HG03095 (cell line): ENCODE measurements at regions not wholly inside any gene's neighbourhood (a gene's known extent, or its start where the extent isn't known, plus 50 kb on each side); places are given as distances from the start of the nearest gene placed in this dataset.
"Not testable (repeated sequence)": the region's sequence is repeated elsewhere in the genome, so short reads cannot be mapped to it uniquely, and the experiment has no call there.

Experiments
- ATAC-seq: cut with Tn5 transposase; IDR thresholded peaks from one replicate; pipeline ENCODE4 v1.9.1; 2021; ENCODE audit warnings: moderate library complexity; ENCODE audit not compliant: unreplicated experiment

GRCh38 chr6:145073811-145074210 lies 661.5 kb downstream of the EPM2A start:
- ATAC-seq = no peak

GRCh38 chr6:145074805-145075204 lies 660.5 kb downstream of the EPM2A start:
- no peak for ATAC-seq

DNA sequence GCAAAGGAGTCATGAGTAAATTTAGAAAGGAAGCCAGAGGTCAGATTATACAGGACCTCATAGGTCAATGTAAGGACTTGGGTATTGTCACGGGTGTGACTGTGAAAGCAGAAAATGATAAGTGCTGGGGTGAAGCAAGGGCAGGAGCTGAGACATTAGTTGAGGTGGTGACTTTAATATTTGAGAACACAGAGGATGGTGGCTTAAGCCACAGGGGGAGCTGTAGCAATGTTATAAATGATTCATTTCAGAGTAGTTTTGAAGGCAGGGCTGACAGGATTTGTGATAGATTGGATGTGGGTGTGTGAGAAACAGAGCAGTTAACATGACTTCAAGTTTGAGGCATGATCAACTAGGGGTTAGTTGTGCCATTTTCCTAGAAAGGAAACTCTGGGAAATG lies 659.9 kb downstream of the EPM2A start:
- ATAC-seq = peak; percentile 69

GRCh38 chr6:145076115-145076841 lies 659.0 kb downstream of the EPM2A start:
- ATAC-seq = no peak

- no peak for ATAC-seq
Measured at GRCh38 chr6:145077382-145077781, 657.9 kb downstream of the EPM2A start.

GRCh38 chr6:145080651-145081050 lies 654.7 kb downstream of the EPM2A start:
- no peak for ATAC-seq

GRCh38 chr6:145081677-145082076 lies 653.6 kb downstream of the EPM2A start:
- ATAC-seq = no peak

- ATAC-seq = no peak
Measured at GRCh38 chr6:145082359-145082758, 653.0 kb downstream of the EPM2A start.

DNA sequence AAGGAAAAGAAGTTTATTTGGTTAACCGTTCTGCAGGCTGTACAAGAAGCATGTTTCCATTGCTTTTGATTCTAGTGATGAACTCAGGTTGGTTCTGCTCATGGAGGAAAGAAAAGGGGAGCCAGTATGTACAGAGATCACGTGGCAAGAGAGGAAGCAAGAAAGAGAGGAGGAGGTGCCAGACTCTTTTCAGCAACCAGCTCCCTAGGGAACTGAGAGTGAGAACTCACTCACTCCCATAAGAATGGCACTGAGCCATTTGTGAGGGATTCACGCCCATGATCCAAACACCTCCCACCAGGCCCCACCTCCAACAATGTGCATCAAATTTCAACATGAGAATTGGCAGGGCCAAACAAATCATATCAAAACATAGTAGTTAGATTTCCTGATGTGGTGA lies 649.1 kb downstream of the EPM2A start:
- no peak for ATAC-seq

GRCh38 chr6:145087034-145087433 lies 648.3 kb downstream of the EPM2A start:
- no peak for ATAC-seq

DNA sequence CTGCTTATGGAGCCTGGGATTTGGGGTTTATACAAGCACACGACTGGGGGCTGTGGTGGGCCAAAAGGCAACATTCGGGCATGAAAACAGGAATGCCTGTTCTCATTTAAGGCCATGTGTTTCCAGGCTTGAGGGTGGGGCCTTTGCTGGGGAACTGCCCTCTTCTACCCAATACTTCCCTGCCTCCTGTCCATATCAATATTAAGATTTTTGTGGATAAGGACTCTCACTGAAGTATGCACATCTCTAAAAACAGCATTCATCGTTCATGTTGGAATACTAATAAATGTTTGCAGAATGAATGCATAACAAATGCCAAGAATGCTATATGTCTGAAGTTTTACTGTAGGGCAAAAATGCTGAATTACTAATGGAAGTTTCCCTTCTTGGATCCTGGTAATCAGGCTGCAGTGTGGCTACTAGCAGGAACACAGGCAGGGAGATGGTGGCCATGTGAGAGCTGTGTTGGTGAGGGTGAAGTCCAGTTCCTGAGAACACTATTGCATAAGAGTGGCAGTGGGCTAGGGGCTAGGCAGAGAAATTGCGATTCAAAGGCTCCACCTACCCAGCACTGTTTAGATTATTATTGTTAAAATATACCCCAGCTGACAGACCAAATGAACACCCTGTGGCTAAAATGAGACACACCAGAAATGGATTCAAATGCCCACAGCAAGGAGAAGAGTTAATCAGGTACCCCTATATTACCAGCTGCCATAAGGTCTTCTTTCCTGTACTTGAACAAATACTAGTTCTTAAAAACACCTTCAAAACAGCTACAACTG lies 644.3 kb downstream of the EPM2A start:
- ATAC-seq = no peak

- no peak for ATAC-seq
Measured at GRCh38 chr6:145091586-145092142, 643.7 kb downstream of the EPM2A start.

- ATAC-seq = no peak
Measured at GRCh38 chr6:145092554-145092953, 642.8 kb downstream of the EPM2A start.

DNA sequence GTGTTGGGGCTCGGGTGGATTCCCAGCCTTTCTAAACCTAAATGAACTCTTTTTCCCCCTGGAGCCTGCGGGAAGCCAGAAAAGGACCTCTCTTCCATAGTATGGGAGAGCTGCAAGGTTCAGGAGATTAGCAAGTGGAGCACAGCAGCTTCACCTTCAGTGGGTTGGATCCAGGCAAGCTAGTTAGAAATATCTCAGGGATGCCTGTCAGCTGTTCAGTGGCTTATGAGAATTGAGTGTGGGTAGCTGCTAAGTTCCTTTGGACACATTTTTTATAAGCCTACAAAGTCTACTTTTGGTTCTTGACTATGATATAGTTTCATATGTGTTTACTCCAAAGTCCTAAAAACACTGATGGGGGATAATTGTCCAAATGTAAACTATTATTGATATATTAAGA lies 642.1 kb downstream of the EPM2A start:
- ATAC-seq = no peak

GRCh38 chr6:145096846-145097245 lies 638.5 kb downstream of the EPM2A start:
- no peak for ATAC-seq

- ATAC-seq = not testable (repeated sequence)
Measured at GRCh38 chr6:145098127-145098526, 637.2 kb downstream of the EPM2A start.

DNA sequence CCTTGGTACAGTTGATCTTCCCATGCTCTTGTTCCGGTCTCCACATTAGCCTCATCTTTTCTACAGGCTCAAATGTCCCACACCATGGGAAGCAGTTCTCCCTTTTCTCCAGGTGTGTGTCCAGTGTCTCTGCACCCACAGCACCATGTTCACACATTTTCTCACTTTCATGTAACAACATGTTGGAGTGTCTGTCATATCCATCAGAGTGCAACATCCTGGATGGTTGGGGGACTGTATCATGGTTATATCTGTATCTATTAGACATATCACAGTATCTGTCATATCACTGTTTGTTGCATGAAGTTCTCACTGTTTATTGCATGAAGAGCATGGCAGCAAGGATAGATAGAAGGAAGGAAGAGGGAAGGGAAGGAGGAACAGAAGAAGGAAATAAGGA lies 635.6 kb downstream of the EPM2A start:
- ATAC-seq = no peak

- no peak for ATAC-seq
Measured at GRCh38 chr6:145110109-145110508, 625.2 kb downstream of the EPM2A start.

DNA sequence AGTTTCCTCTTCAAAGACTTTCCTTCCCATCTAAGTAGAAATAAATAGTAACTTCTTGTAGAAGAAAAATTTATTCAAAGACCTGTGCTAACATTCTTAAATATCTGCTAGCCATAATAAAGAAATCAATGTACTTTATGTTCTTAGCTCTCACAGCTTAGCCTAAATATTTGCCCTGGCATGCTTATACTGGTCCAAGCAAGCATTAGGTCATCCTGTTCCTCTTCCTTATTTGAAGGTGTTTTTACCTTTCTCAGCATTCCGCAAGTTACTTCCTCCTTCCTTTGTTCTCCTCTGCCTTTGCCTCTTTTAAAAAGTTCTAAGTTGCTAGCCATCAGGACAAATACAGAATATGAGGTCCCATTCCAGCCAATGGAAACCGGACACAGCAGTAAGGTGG lies 623.9 kb downstream of the EPM2A start:
- not testable (repeated sequence) for ATAC-seq

- no peak for ATAC-seq
Measured at GRCh38 chr6:145112711-145113148, 622.6 kb downstream of the EPM2A start.

- no peak for ATAC-seq
Measured at GRCh38 chr6:145115638-145116037, 619.7 kb downstream of the EPM2A start.

- no peak for ATAC-seq
Measured at GRCh38 chr6:145116591-145117178, 618.6 kb downstream of the EPM2A start.
